Stimulated activated CD4-positive, alpha-beta T cell treated with anti-CD3 and anti-CD28 coated beads, TNF-alpha, amount 100 ng/mL, for 1 hour (primary cell): ENCODE measurements at regions not wholly inside any gene's neighbourhood (a gene's known extent, or its start where the extent isn't known, plus 50 kb on each side); places are given as distances from the start of the nearest gene placed in this dataset.

Source experiments
- DNase-seq, 3 donors: peaks; one replicate each; pipeline ENCODE4 v3.0.0-alpha.2; 2020; ENCODE audit warnings: low read depth in 3 of 3, low spot score in 1 of 3

DNA sequence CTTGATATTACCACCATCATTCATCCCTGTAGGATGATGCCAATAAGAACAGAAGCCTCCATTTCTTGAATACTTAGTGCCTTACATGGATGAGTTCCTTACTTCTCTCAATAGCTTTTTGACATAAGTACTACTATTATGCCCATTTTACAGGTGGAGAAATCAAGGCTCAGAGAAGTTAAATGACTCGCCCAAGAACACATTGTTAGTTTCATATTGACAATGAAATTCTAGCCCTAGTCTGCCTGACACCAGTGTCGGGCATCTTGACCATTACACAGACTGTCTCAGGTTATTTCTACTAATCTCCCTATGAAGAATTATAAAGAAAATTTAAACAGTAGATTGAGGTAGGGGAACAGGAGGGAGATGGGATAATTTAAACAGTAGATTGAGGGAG lies 52.5 kb upstream of the ARL8B start:
- DNase-seq = no peak

DNA sequence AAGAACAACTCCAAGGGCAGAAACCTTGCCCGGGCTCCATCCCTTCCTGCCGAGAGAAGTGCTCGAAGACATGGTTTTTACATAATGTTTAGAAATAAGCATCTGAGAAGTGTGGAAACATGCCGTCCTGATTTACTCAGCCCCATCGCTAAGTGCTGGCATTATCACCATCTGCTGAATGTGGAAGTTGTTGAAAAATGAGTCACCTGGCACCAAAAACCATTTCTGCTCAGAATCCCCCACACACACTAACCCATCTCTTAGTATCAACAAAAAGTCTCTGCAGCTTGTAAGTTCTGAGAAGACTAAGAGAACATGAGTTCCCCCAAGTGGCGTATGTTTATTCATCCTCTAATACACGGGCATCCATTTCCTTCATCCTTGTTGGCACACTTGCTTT lies 51.0 kb upstream of the ARL8B start:
- DNase-seq = no peak

DNA sequence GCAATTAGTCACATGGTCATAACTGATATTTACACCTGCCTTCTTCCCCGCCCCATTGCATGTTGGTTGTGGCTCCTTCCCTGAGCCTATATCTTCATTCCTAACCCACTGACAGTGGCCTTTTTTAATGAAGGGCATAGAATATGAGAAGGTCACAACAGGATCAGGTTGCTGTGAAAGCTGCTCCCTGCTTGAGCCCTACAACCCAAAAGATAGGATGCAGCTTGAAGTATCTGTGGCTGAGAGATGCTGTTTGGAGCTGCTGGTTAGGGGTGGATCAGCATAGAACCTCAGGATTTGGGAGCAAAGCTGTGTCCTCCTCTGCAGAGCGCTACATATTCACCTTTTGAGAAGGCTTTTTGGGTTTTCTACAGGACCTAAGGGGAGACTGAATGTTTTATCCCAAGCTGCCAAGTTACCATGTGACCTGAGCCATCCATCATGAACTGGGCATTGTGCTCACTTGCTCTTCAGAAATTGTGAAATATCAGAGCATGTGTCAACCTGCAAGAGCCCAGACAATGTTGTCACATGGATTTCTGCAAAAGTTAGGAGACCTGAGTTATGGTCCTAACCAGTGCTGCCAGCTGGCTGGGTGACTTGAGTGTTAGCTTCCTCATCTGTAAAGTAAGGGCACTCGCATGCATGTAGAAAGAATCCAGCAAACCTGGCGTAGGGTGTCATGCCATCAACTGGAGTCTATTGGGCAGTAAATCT lies 49.8 kb upstream of the ARL8B start:
- no peak for DNase-seq
